NCI-H1092 treated with DMSO at 0.1 percent for 48 hours (cell line): ENCODE measurements at regions not wholly inside any gene's neighbourhood (a gene's known extent, or its start where the extent isn't known, plus 50 kb on each side); places are given as distances from the start of the nearest gene placed in this dataset.
A peak's percentile ranks its signal among the peaks of the same experiment; 100 is the strongest.

Experiments
- DNase-seq: peaks from one replicate; lab custom pipeline; 2025; lab: John Stamatoyannopoulos, UW

GRCh38 chr10:128854204-128854603 is 612.8 kb upstream of the MGMT start:
- DNase-seq: no peak

- no peak for DNase-seq
Observed at GRCh38 chr10:128854963-128855362, 612.1 kb upstream of the MGMT start.

GRCh38 chr10:128855618-128856428 is 611.2 kb upstream of the MGMT start:
- DNase-seq: no peak

- DNase-seq: peak; percentile 10
Observed at GRCh38 chr10:128859738-128860386, 607.2 kb upstream of the MGMT start.

- DNase-seq: no peak
Observed at GRCh38 chr10:128860574-128860973, 606.5 kb upstream of the MGMT start.

GRCh38 chr10:128861018-128861901 is 605.8 kb upstream of the MGMT start:
- no peak for DNase-seq

- no peak for DNase-seq
Observed at GRCh38 chr10:128863411-128863810, 603.6 kb upstream of the MGMT start.

- DNase-seq: no peak
Observed at GRCh38 chr10:128863823-128864405, 603.1 kb upstream of the MGMT start.

- DNase-seq: no peak
Observed at GRCh38 chr10:128864554-128865295, 602.3 kb upstream of the MGMT start.

GRCh38 chr10:128865436-128866195 is 601.4 kb upstream of the MGMT start:
- no peak for DNase-seq

GRCh38 chr10:128866551-128866950 is 600.5 kb upstream of the MGMT start:
- DNase-seq: no peak

GRCh38 chr10:128867210-128867609 is 599.8 kb upstream of the MGMT start:
- no peak for DNase-seq

GRCh38 chr10:128867819-128868218 is 599.2 kb upstream of the MGMT start:
- no peak for DNase-seq

- no peak for DNase-seq
Observed at GRCh38 chr10:128868481-128868880, 598.6 kb upstream of the MGMT start.

- no peak for DNase-seq
Observed at GRCh38 chr10:128869101-128869749, 597.8 kb upstream of the MGMT start.

- no peak for DNase-seq
Observed at GRCh38 chr10:128870830-128871597, 596.0 kb upstream of the MGMT start.

- DNase-seq: no peak
Observed at GRCh38 chr10:128871671-128872231, 595.3 kb upstream of the MGMT start.

GRCh38 chr10:128873411-128874054 is 593.5 kb upstream of the MGMT start:
- DNase-seq: no peak

- no peak for DNase-seq
Observed at GRCh38 chr10:128874331-128874730, 592.7 kb upstream of the MGMT start.
